Natural killer cell (primary cell): ENCODE measurements at regions not wholly inside any gene's neighbourhood (a gene's known extent, or its start where the extent isn't known, plus 50 kb on each side); places are given as distances from the start of the nearest gene placed in this dataset.

Experiments used
- ATAC-seq, 3 donors: fragments of 150-1000 bp in 2 of 3; fragments of 200-7000 bp in 1 of 3; cut with Tn5 transposase; 1 replicate in 1 of 3; 2 replicates in 2 of 3; pipeline ENCODE4 v1.10.0; 2021; ENCODE audit warnings: mild to moderate bottlenecking in 2 of 3, moderate library complexity in 2 of 3
- DNase-seq, 2 donors: peaks; one replicate each; pipeline versions ENCODE4 v3.0.0 to v3.0.0-alpha.2; 2013 to 2021; ENCODE audit warnings: mixed read lengths in 1 of 2
- H3K27ac ChIP-seq: one replicate; pipeline ENCODE4 v1.5.1; 2013; ENCODE audit warnings: mild to moderate bottlenecking, low read length
- H3K27me3 ChIP-seq: one replicate; pipeline ENCODE4 v1.6.1; 2013; ENCODE audit warnings: low read length; ENCODE audit not compliant: control insufficient read depth, insufficient read depth
- H3K36me3 ChIP-seq: one replicate; pipeline ENCODE4 v1.6.1; 2013; ENCODE audit warnings: low read length; ENCODE audit not compliant: control insufficient read depth, insufficient read depth
- H3K4me1 ChIP-seq: one replicate; pipeline ENCODE4 v1.6.1; 2013; ENCODE audit warnings: low read length; ENCODE audit not compliant: control insufficient read depth, insufficient read depth
- H3K4me3 ChIP-seq: one replicate; pipeline ENCODE4 v1.5.1; 2013; ENCODE audit warnings: low read length
- H3K9me3 ChIP-seq: one replicate; pipeline ENCODE4 v1.6.1; 2013; ENCODE audit warnings: low read length; ENCODE audit not compliant: control insufficient read depth, insufficient read depth
- H3K27ac Mint-ChIP-seq, 2 donors: one replicate each; pipeline ENCODE4 v1.8.0; 2022; ENCODE audit warnings: mild to moderate bottlenecking in 2 of 2, mixed read lengths in 2 of 2, moderate library complexity in 1 of 2
- H3K27me3 Mint-ChIP-seq, 2 donors: one replicate each; pipeline ENCODE4 v1.8.0; 2022; ENCODE audit warnings: low read depth in 2 of 2, mixed read lengths in 2 of 2
- H3K36me3 Mint-ChIP-seq: one replicate; pipeline ENCODE4 v1.8.0; 2022; ENCODE audit warnings: mixed read lengths
- H3K4me1 Mint-ChIP-seq, 2 donors: one replicate each; pipeline ENCODE4 v1.8.0; 2022; ENCODE audit warnings: mixed read lengths in 2 of 2
- H3K4me3 Mint-ChIP-seq: one replicate; pipeline ENCODE4 v1.8.0; 2022; ENCODE audit warnings: mild to moderate bottlenecking, moderate library complexity, mixed read lengths
- H3K9me3 Mint-ChIP-seq, 2 donors: one replicate each; pipeline ENCODE4 v1.8.0; 2022; ENCODE audit warnings: mixed read lengths in 2 of 2
- CTCF ChIP-seq: fragments of 200-600 bp; IDR thresholded peaks from one replicate; pipeline ENCODE4 v1.8.0; 2022; ENCODE audit warnings: antibody characterized with exemption
- WGBS: methylation state at CpG from one replicate; pipeline ENCODE4 v1.1.7; 2013; ENCODE audit warnings: missing lambda C conversion rate; ENCODE audit not compliant: insufficient coverage; 5-methylcytosine and 5-hydroxymethylcytosine counted together
- intact Hi-C: fragments of 100-400 bp; cut with micrococcal nuclease; formaldehyde crosslinking; loops from one replicate; pipeline ENCODE4 v1.14.2; 2022

- H3K36me3 ChIP-seq, result no peaks in the 10 kb centered on the region
- intact Hi-C loops, result no loop called here
- no peak overlapping the region for H3K27ac ChIP-seq
- no peaks in the 10 kb centered on the region for H3K27me3 ChIP-seq
- peaks cover 7% of the 10 kb centered on the region for H3K4me1 ChIP-seq
- Mint-ChIP-seq H3K4me1 (no peaks in the 10 kb centered on the region), H3K36me3 (no peaks in the 10 kb centered on the region), H3K27ac (no peak overlapping the region), H3K9me3 (no peaks in the 10 kb centered on the region), H3K4me3 (no peak overlapping the region), H3K27me3 (peaks cover 3 to 13% of the 10 kb centered on the region in 2 donors)
- no peak for ATAC-seq
- no peak for TF ChIP-seq CTCF
- H3K4me3 ChIP-seq, result no peak overlapping the region
- WGBS, result 90% methylated on average over 5 of the region's 6 CpGs
- DNase-seq, result no peak
- H3K9me3 ChIP-seq, result no peaks in the 10 kb centered on the region
These were observed 70.2 kb upstream of the NAV2 start for GRCh38 chr11:19642185-19643158.

GRCh38 chr11:19639603-19640105 is 73.0 kb upstream of the NAV2 start:
- H3K4me3 ChIP-seq, result no peak overlapping the region
- no peaks in the 10 kb centered on the region for H3K9me3 ChIP-seq
- Mint-ChIP-seq H3K36me3 (no peaks in the 10 kb centered on the region), H3K27me3 (peaks cover 3 to 13% of the 10 kb centered on the region in 2 donors), H3K4me1 (no peaks in the 10 kb centered on the region), H3K9me3 (no peaks in the 10 kb centered on the region), H3K27ac (no peak overlapping the region), H3K4me3 (no peak overlapping the region)
- intact Hi-C loops, result no loop called here
- H3K27ac ChIP-seq, result no peak overlapping the region
- DNase-seq, result no peak
- no peak for TF ChIP-seq CTCF
- H3K36me3 ChIP-seq, result no peaks in the 10 kb centered on the region
- WGBS, result 87% methylated on average over 6 of the region's 6 CpGs
- H3K4me1 ChIP-seq, result no peaks in the 10 kb centered on the region
- H3K27me3 ChIP-seq, result no peaks in the 10 kb centered on the region
- no peak for ATAC-seq

GRCh38 chr11:19635332-19635731 is 77.3 kb upstream of the NAV2 start:
- H3K4me1 ChIP-seq, result no peaks in the 10 kb centered on the region
- no peaks in the 10 kb centered on the region for H3K4me1 Mint-ChIP-seq
- no peak overlapping the region for H3K27ac ChIP-seq
- ATAC-seq, result no peak
- no peaks in the 10 kb centered on the region for H3K36me3 Mint-ChIP-seq
- no peak overlapping the region for H3K4me3 ChIP-seq
- no peak for DNase-seq
- H3K36me3 ChIP-seq, result no peaks in the 10 kb centered on the region
- no peak overlapping the region for H3K4me3 Mint-ChIP-seq
- no peak overlapping the region for H3K27ac Mint-ChIP-seq
- no peaks in the 10 kb centered on the region for H3K9me3 ChIP-seq
- intact Hi-C loops, result no loop called here
- WGBS, result 88% methylated on average over 3 of the region's 3 CpGs
- no peak for TF ChIP-seq CTCF
- H3K9me3 Mint-ChIP-seq, result no peaks in the 10 kb centered on the region
- peaks cover 0 to 6% of the 10 kb centered on the region in 2 donors for H3K27me3 Mint-ChIP-seq
- H3K27me3 ChIP-seq, result no peaks in the 10 kb centered on the region
